IPS DF 4.7 (cell line): ENCODE measurements at regions not wholly inside any gene's neighbourhood (a gene's known extent, or its start where the extent isn't known, plus 50 kb on each side); places are given as distances from the start of the nearest gene placed in this dataset.
"Not testable (repeated sequence)": the region's sequence is repeated elsewhere in the genome, so short reads cannot be mapped to it uniquely, and the experiment has no call there.

Experiments used
- DNase-seq: peaks from one replicate; pipeline ENCODE4 v3.0.0-alpha.2; 2013; ENCODE audit warnings: low spot score; ENCODE audit errors: extremely low read depth

- no peak for DNase-seq
These were observed 193.0 kb downstream of the FZD1 start for GRCh38 chr7:91457208-91457607.

GRCh38 chr7:91459539-91459938 lies 195.3 kb downstream of the FZD1 start:
- no peak for DNase-seq

DNA sequence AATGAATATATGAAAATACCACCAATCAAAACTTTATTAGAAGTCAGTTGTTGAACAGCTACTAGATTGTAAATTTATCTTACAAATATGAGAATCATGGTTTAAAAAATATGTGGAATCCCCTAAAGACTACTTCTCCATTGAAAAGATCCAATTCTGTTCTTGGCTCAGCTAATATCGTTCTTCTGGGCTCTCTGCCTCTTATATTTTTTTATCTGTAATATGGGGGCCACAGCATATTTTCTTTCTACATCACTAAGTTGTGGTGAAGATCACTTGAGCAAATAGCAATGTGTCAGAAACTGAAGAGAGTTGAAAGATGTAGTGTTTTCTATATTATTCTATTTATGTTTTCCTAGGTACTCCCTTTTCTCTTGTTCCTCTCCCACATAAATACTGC lies 198.1 kb downstream of the FZD1 start:
- DNase-seq: no peak

DNA sequence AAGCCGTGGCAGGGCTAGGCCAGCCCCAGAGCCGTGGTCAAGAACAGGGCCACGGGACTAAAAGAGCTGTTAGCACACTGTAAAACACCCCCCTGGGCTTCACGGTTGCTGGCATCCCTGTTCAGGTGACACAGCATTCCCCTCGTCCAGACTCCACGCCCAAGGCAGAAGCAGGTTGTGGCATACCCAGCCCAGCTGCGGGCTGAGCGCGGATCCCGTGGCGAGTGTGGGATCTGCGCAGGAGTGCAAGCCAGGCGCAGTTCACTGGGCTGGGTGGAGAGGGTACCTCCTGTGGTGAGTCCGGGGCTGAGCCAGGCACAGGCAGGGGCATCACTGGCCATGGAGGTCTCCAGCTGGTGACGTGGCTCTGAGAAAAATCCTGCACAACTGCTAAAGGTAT lies 199.1 kb downstream of the FZD1 start:
- DNase-seq: no peak

- DNase-seq: no peak
These were observed 201.4 kb downstream of the FZD1 start for GRCh38 chr7:91465595-91466061.

- no peak for DNase-seq
These were observed 204.0 kb downstream of the FZD1 start for GRCh38 chr7:91468256-91468655.

DNA sequence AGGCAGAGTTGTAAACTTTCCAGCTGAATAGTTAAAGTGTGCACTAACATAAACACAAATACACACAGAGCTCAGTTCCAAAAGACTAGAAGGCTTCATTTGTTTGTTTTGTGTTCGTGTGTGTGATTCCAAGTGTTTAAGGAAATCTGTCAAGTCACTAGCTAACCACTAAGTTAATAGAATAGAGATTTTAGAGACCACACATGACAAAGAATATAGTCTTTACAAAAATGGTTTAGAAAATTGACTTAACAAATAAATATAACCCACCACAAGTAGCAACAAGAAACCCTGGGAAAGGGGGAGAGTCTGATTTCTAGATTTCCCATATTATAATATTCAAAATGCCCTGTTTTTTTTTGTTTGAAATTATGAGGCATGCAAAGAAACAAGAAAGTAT lies 209.4 kb downstream of the FZD1 start:
- DNase-seq: no peak

DNA sequence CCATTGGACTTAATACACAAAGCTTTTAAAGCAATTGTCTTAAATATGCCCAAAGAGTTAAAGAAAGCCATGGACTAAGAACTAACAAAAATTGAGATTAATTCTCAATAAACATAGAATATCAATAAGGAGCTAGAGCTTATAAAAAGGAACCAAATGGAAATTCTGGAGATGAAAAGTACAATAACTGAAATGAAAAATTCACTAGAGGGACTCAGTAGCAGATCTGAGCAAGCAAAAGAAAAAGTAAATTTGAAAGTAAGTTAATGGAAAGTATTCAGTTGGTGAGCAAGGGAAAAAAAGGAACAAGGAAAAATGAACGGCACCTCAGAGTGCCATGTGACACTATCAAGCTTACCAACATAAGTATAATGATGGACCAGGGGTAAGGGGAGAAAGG lies 209.8 kb downstream of the FZD1 start:
- DNase-seq: no peak

DNA sequence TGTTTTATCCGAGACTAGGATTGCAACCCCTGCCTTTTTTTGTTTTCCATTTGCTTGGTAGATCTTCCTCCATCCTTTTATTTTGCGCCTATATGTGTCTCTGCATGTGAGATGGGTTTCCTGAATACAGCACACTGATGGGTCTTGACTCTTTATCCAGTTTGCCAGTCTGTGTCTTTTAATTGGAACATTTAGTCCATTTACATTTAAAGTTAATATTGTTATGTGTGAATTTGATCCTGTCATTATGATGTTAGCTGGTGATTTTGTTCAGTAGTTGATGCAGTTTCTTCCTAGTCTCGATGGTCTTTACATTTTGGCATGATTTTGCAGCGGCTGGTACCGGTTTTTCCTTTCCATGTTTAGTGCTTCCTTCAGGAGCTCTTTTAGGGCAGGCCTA lies 216.2 kb downstream of the FZD1 start:
- not testable (repeated sequence) for DNase-seq

DNA sequence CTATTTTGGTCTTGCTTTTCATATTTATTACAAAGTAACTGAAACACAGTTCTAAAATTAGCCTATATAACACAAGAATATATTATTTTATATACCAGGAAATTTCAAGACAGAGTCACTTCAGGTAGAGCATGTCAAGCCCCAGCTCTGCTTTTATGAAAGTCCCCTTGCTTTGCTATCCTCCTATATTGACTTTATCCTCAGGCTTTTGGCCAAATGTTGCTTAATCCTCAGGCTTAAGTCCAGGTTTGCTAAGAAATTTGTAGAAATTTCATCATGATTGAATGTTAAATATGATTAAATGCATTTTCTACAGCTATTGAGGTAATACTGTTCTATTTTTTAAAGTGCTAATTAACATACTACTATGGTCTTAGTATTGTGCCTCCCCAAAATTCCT lies 227.6 kb downstream of the FZD1 start:
- DNase-seq: no peak

DNA sequence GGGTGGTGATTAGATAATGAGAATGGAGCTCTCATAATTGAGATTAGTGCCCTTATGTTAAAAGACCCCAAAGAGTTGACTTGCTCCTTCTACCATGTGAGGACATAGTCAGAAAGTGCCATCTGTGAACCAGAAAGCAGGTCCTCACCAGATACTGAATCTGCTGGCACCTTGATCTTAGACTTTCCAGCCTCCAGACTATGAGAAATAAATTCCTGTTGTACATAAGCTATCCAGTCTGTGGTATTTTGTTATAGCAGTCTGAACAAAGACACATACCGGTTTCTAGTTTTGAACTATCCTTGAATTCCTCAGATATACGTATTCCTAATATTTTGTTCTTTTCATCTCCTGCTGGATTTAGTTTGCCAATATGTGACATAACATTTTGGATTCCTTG lies 228.1 kb downstream of the FZD1 start:
- no peak for DNase-seq

GRCh38 chr7:91492773-91493172 lies 228.5 kb downstream of the FZD1 start:
- no peak for DNase-seq

DNA sequence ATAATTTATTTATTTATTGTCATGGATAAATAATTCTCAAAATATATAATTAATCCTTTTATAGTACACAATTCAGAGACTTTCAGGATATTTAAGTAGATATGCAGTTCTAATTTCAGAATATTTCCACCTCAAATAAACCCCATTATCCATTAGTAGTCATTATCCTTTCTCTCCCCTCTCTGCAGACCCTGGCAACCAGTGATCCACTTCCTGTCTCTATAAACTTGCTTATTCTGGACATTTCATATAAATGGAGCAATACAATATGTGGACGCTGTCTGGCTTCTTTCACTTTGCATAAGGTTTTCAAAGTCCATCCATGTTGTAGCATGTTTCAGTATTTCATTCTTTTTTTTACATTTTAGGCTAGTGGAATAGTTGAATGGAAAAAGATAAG lies 230.2 kb downstream of the FZD1 start:
- DNase-seq: no peak

DNA sequence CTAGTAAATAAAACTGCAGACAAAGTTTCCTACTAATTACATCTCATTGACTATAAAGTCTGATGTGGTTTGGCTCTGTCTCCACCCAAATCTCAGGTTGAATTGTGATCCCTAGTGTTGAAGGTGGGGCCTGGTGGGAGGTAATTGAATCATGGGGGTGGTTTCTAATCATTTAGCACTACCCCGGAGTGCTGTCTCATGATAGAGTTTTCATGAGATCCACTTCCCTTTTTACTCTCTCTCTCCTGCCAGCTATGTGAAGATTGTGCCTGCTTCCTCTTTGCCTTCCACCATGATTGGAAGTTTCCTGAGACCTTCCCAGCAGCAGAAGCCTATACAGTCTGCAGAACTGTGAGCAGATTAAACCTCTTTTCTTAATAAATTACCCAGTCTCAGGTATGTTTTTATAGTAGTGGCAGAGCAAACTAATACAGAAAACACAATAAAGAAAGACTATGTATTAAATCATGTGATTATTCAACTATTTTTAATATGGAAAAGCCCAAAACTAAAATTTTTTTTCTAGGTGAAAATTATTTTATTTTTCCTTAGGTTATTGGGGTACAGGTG lies 232.1 kb downstream of the FZD1 start:
- DNase-seq: no peak

- DNase-seq: not testable (repeated sequence)
These were observed 233.0 kb downstream of the FZD1 start for GRCh38 chr7:91497277-91497676.

DNA sequence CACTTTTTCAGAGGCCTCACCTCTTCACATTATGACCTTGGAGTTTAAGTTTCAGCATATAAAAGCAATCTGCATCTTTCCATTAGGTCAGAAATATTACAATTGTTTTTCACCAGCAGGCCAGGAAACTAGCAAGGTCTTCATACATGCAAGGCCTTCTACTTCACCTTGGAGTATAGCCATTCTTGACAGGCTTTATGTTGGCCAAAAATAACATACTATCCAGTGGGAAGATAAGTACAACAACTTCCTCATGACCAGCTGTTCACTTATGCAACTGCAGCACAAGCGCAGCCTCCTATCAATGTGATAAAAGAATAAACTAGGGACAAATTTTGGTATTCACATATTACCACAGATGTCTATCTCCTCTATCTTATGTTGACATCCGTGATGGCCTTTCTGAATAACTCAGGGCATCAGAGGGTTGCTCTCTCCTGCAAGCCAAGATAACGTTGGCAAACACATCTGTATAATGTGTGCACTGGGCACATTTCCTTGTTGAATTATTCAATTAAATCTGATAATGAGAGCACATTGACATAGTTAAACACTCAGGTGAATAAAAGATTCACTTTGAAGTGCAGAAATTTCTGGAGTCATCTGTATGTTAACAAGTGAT lies 239.8 kb downstream of the FZD1 start:
- no peak for DNase-seq

DNA sequence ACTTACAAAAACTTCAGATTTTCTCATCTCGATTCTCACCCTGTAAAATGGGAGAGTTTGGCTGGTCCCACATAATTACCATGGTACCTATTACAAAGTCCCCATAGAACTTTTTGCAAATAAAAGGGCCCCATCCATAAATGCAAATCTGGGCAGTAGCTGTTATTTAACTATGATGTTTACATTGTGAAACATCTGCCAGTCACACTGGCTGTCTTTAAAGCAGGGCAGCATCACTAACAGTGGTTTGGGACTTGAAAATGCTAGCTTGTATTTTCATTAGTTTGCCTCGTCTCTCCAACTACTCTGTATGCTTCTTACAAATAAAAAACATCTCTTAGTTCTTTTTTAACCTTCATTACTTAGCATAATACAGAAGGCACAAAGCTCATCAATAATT lies 240.7 kb downstream of the FZD1 start:
- no peak for DNase-seq

DNA sequence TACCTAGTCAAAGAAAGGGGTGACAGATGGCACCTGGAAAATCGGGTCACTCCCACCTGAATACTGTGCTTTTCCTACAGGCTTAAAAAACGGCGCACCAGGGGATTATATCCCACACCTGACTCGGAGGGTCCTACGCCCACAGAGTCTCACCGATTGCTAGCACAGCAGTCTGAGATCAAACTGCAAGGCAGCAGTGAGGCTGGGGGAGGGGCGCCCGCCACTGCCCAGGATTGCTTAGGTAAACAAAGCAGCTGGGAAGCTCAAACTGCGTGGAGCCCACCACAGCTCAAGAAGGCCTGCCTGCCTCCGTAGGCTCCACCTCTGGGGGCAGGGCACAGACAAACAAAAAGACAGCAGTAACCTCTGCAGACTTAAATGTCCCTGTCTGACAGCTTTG lies 242.7 kb downstream of the FZD1 start:
- DNase-seq: not testable (repeated sequence)

- DNase-seq: not testable (repeated sequence)
These were observed 247.6 kb downstream of the FZD1 start for GRCh38 chr7:91511861-91512260.

DNA sequence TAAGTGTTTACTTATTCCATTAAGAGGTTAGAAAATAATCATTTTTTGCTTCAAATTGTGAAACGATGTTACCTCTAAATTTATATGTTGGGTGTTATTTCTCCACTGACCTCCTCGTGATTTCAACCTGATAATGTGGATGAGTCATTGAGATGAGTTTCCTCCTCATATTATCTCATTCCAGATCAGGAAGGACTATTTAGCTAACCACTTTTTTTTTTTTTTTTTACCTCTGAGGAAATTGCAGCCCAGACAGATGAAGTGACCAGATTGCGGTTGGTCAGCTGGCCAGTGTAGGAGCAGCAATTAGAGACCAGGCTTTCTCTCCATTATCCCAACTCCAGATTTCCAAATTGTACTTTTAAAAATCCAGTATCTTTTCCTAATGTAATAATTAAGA lies 248.7 kb downstream of the FZD1 start:
- DNase-seq: no peak

- no peak for DNase-seq
These were observed 250.4 kb downstream of the FZD1 start for GRCh38 chr7:91514591-91514990.

GRCh38 chr7:91515961-91516360 lies 251.7 kb downstream of the FZD1 start:
- DNase-seq: no peak

- DNase-seq: no peak
These were observed 253.1 kb downstream of the FZD1 start for GRCh38 chr7:91517201-91517785.
